Stomach (tissue), 4 donors: ENCODE measurements at regions not wholly inside any gene's neighbourhood (a gene's known extent, or its start where the extent isn't known, plus 50 kb on each side); places are given as distances from the start of the nearest gene placed in this dataset.
A peak's percentile ranks its signal among the peaks of the same experiment; 100 is the strongest.

ENCODE experiments used
- CTCF ChIP-seq, 7 experiments: fragments of 450-650 bp in 4 of 7; fragments of 200-600 bp in 3 of 7; sonication (generic) in 3 of 7; IDR thresholded peaks; one replicate each; pipeline ENCODE4 v1.5.1; 2016 to 2019; ENCODE audit warnings: antibody characterized with exemption in 7 of 7, control low read depth in 2 of 7, mild to moderate bottlenecking in 1 of 7
- POLR2A ChIP-seq, 4 donors: fragments of 450-650 bp; IDR thresholded peaks; one replicate each; pipeline ENCODE4 v1.6.1; 2016; ENCODE audit warnings: antibody characterized with exemption in 4 of 4, control low read depth in 2 of 4, mild to moderate bottlenecking in 1 of 4, moderate library complexity in 1 of 4

- TF ChIP-seq CTCF (IDR thresholded peaks at IDR 0.05) = peak in 2 of 7 experiments; percentile 25 to 42
- no peak for TF ChIP-seq POLR2A (IDR thresholded peaks at IDR 0.05)
Measured at GRCh38 chrY:7272556-7273195, 361.1 kb upstream of the AMELY start.
